ENCODE measurements at regions not wholly inside any gene's neighbourhood (a gene's known extent, or its start where the extent isn't known, plus 50 kb on each side); places are given as distances from the start of the nearest gene placed in this dataset.

DNA sequence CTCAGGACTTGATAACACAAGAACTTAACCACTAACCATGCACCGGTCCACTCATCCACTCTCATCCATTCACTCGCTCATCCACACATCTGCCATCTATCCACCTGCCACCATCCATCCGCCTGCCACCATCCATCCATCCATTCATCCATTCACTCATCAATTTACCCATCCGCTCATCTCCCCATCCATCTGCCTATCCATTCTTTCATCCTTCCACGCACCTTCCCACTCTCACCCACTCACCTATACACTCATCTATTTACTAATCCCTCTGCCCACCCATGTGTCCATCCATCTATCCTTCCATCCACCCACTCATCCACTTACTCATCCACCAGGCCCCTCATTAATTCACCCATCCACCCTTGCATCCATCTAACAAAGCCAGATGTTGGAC is 131.0 kb downstream of the MRM1 start:
- POLR2A ChIA-PET (ENCODE audit: unreplicated experiment), result no interaction called here
- H3K27ac ChIP-seq (ENCODE audit: low read length), result no peak overlapping the region
- H3K9me2 ChIP-seq (replicated peaks; ENCODE audit: low read length), result no peaks in the 10 kb centered on the region
- no peak for TF ChIP-seq EZH2phosphoT487 (IDR thresholded peaks at IDR 0.05; ENCODE audit: borderline replicate concordance, low read length)
- no peak for TF ChIP-seq EZH2 (IDR thresholded peaks at IDR 0.05; ENCODE audit: low read length, unreplicated experiment)
- TF ChIP-seq, protein P1, sequence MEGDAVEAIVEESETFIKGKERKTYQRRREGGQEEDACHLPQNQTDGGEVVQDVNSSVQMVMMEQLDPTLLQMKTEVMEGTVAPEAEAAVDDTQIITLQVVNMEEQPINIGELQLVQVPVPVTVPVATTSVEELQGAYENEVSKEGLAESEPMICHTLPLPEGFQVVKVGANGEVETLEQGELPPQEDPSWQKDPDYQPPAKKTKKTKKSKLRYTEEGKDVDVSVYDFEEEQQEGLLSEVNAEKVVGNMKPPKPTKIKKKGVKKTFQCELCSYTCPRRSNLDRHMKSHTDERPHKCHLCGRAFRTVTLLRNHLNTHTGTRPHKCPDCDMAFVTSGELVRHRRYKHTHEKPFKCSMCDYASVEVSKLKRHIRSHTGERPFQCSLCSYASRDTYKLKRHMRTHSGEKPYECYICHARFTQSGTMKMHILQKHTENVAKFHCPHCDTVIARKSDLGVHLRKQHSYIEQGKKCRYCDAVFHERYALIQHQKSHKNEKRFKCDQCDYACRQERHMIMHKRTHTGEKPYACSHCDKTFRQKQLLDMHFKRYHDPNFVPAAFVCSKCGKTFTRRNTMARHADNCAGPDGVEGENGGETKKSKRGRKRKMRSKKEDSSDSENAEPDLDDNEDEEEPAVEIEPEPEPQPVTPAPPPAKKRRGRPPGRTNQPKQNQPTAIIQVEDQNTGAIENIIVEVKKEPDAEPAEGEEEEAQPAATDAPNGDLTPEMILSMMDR (conservative IDR thresholded peaks at IDR 0.05; ENCODE audit: low read depth, low read length), result no peak
- H3K9ac ChIP-seq (ENCODE audit: low read length), result no peak overlapping the region
- no peak overlapping the region for H3K4me2 ChIP-seq (ENCODE audit: low read length)
- intact Hi-C loops (cut with micrococcal nuclease), result no loop called here
- CTCF ChIA-PET, result no interaction called here
- H3K4me1 ChIP-seq (ENCODE audit: insufficient read depth, low read length), result no peaks in the 10 kb centered on the region
- no peaks in the 10 kb centered on the region for H3K36me3 ChIP-seq (ENCODE audit: low read depth, low read length)
- no peak overlapping the region for H3K4me3 ChIP-seq (ENCODE audit: low read length)
- H2AFZ ChIP-seq (ENCODE audit: low read length), result no peak overlapping the region
- H4K20me1 ChIP-seq (ENCODE audit: low read length), result no peaks in the 10 kb centered on the region
- H3K27me3 ChIP-seq (ENCODE audit: low read length), result no peaks in the 10 kb centered on the region; the same call in 1 of the 2 replicates
- no peaks in the 10 kb centered on the region for H3K9me3 ChIP-seq (ENCODE audit: low read length)
- no TSS peak for BruUV-seq (replicated peaks)
- no peaks in the 10 kb centered on the region for H3F3A ChIP-seq (ENCODE audit: low read length, unreplicated experiment)
- H3K79me2 ChIP-seq (ENCODE audit: low read length), result no peaks in the 10 kb centered on the region
- ATAC-seq (no peak), DNase-seq (no peak)

DNA sequence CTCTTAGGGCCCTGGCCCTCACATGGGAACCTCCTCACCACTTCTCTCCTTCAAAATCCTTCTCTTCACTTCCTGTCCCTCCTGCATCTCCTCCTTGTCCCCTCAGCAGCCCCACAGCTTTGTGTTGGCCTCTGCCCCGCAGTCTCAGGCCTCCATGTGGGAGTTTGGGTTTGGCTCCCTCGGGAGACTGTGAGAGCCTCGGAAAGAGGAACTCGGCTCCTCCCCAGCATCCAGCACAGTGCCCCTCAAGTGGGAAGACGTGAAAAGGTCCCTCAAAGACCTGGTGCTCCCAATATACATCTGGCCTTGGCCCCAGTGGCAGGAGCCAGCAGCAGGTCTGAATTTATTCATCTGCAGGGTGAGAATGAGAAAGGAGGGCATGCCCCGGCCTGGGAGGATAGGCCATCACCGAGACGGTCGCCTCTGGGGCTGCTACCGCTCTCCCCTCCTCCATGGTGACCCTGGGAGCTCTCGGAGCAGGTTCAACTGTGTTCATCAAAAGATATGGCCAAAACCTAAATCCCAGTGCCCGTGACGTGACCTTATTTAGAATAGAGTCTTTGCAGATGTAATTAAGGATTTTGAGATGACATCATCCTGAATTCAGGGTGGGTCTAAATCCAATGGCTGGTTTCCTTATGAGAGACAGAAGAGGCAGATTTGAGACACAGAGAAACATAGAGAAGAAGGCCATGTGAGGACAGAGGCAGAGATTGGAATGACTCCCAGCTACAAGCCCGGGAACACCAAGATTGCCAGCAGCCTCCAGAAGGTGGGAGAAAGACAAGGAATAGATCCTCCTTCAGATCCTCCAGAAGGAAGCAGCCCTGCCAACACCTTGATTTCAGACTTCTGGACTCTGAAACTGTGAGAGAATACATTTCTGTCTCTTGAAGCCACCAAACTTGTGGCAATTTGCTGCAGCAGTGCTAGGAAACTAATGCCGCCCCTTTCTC is 135.1 kb downstream of the MRM1 start:
- no peaks in the 10 kb centered on the region for H3K9me3 ChIP-seq (ENCODE audit: low read length)
- intact Hi-C loops (cut with micrococcal nuclease), result no loop called here
- no peak overlapping the region for H2AFZ ChIP-seq (ENCODE audit: low read length)
- BruUV-seq (replicated peaks), result no TSS peak
- H3K9me2 ChIP-seq (replicated peaks; ENCODE audit: low read length), result no peaks in the 10 kb centered on the region
- H4K20me1 ChIP-seq (ENCODE audit: low read length), result no peaks in the 10 kb centered on the region
- no peaks in the 10 kb centered on the region for H3K36me3 ChIP-seq (ENCODE audit: low read depth, low read length)
- no peak overlapping the region for H3K9ac ChIP-seq (ENCODE audit: low read length)
- no peak for TF ChIP-seq EZH2 (IDR thresholded peaks at IDR 0.05; ENCODE audit: low read length, unreplicated experiment)
- no peak for TF ChIP-seq EZH2phosphoT487 (IDR thresholded peaks at IDR 0.05; ENCODE audit: borderline replicate concordance, low read length)
- TF ChIP-seq, protein P1 (conservative IDR thresholded peaks at IDR 0.05; ENCODE audit: low read depth, low read length), result no peak
- H3K4me3 ChIP-seq (ENCODE audit: low read length), result no peak overlapping the region
- no peak overlapping the region for H3K27ac ChIP-seq (ENCODE audit: low read length)
- ATAC-seq (no peak), DNase-seq (no peak)
- H3K4me2 ChIP-seq (ENCODE audit: low read length), result no peak overlapping the region
- no peaks in the 10 kb centered on the region for H3K79me2 ChIP-seq (ENCODE audit: low read length)
- H3K27me3 ChIP-seq (ENCODE audit: low read length), result peaks cover 4% of the 10 kb centered on the region
- ChIA-PET POLR2A (ENCODE audit: unreplicated experiment) (no interaction called here), CTCF (no interaction called here)
- H3F3A ChIP-seq (ENCODE audit: low read length, unreplicated experiment), result no peaks in the 10 kb centered on the region
- H3K4me1 ChIP-seq (ENCODE audit: insufficient read depth, low read length), result no peaks in the 10 kb centered on the region

DNA sequence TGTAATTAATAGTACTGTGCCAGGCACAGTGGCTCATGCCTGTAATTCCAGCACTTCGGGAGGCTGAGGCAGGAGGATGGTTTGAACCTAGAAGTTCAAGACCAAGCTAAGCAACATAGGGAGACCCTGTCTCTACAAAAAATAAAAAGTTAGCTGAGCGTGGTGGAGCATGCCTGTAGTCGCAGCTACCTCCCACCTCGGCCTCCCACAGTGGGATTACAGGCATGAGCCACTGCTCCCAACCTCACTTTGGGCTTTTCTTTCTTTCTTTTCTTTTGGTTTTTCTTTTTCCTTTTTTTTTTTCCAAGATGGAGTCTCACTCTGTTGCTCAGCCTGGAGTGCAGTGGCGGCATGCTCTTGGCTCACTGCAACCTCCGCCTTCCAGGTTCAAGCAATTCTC is 137.8 kb downstream of the MRM1 start:
- Histone ChIP-seq H3K79me2 (ENCODE audit: low read length) (no peaks in the 10 kb centered on the region), H3K9ac (ENCODE audit: low read length) (no peak overlapping the region), H3K27ac (ENCODE audit: low read length) (no peak overlapping the region), H3K27me3 (ENCODE audit: low read length) (peaks cover 10% of the 10 kb centered on the region), H3K36me3 (ENCODE audit: low read depth, low read length) (no peaks in the 10 kb centered on the region), H2AFZ (ENCODE audit: low read length) (no peak overlapping the region), H3F3A (ENCODE audit: low read length, unreplicated experiment) (no peaks in the 10 kb centered on the region), H3K4me2 (ENCODE audit: low read length) (no peak overlapping the region), H4K20me1 (ENCODE audit: low read length) (no peaks in the 10 kb centered on the region), H3K4me3 (ENCODE audit: low read length) (no peak overlapping the region), H3K4me1 (ENCODE audit: insufficient read depth, low read length) (no peaks in the 10 kb centered on the region), H3K9me3 (ENCODE audit: low read length) (no peaks in the 10 kb centered on the region), H3K9me2 (replicated peaks; ENCODE audit: low read length) (no peaks in the 10 kb centered on the region)
- BruUV-seq (replicated peaks), result no TSS peak
- ChIA-PET CTCF (no interaction called here), POLR2A (ENCODE audit: unreplicated experiment) (no interaction called here)
- intact Hi-C loops (cut with micrococcal nuclease), result no loop called here
- ATAC-seq (no peak), DNase-seq (no peak)
- TF ChIP-seq EZH2phosphoT487 (IDR thresholded peaks at IDR 0.05; ENCODE audit: borderline replicate concordance, low read length) (no peak), EZH2 (IDR thresholded peaks at IDR 0.05; ENCODE audit: low read length, unreplicated experiment) (no peak)
- TF ChIP-seq, protein P1 (conservative IDR thresholded peaks at IDR 0.05; ENCODE audit: low read depth, low read length), result no peak
